Adrenal gland (tissue), 5 donors: ENCODE measurements at regions not wholly inside any gene's neighbourhood (a gene's known extent, or its start where the extent isn't known, plus 50 kb on each side); places are given as distances from the start of the nearest gene placed in this dataset.
"Not testable (repeated sequence)": the region's sequence is repeated elsewhere in the genome, so short reads cannot be mapped to it uniquely, and the experiment has no call there.

Experiments used
- CTCF ChIP-seq, 6 experiments: fragments of 450-650 bp in 4 of 6; fragments of 200-600 bp in 2 of 6; sonication (generic) in 1 of 6; IDR thresholded peaks; 1 replicate in 5 of 6; 2 replicates in 1 of 6; pipeline versions ENCODE4 v1.5.1 to v1.8.0; 2016 to 2021; ENCODE audit warnings: antibody characterized with exemption in 6 of 6, mild to moderate bottlenecking in 2 of 6, moderate library complexity in 1 of 6
- POLR2A ChIP-seq, 2 donors: fragments of 450-650 bp; IDR thresholded peaks; one replicate each; pipeline ENCODE4 v1.6.1; 2017; ENCODE audit warnings: antibody characterized with exemption in 2 of 2, mild to moderate bottlenecking in 2 of 2, moderate library complexity in 1 of 2
- donor health status: DM: no; HTN: no; CAD: no.

GRCh38 chr3:144494651-144495050 lies 523.0 kb downstream of the DIPK2A start:
- not testable (repeated sequence) for TF ChIP-seq CTCF, POLR2A (IDR thresholded peaks at IDR 0.05)
